ENCODE measurements at regions not wholly inside any gene's neighbourhood (a gene's known extent, or its start where the extent isn't known, plus 50 kb on each side); places are given as distances from the start of the nearest gene placed in this dataset.

DNA sequence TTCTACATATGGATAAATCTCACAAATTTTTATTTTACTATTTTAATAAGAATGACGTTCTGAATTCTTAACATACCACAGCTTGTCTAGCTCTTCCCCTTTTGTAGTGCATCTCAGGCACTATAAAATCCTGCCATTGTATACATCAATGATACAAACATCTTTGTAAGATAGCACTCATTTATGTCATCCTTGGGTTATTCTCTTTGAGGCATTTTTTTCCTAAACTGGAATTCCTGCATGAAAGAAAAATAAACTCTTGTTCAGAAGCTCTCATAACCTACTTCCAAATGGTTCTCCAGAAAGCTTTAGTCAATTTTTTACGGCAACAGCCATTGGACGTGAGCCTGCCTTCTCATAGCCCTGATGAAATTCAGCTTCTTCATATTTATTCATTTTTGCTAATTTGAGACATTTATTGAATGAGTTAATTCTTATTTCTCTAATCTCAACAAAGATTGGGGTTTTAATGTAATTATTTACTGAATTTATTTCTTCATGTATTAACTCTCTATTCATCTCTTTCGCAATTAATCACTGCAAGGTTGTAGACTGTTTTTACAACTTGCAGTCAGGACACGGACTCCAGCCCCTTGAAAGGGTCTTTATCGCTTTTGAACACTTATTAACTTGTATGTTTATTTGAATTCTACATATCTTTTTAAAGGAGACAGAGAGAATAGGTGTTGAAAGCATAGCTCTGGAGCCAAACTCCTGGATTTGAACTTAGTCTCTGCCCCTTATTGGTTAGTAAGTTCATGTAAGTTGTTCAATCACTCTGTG lies 57.6 kb upstream of the PARD3B start:
- Histone ChIP-seq H3K36me3 (ENCODE audit: control insufficient read depth, low read length) (no peaks in the 10 kb centered on the region), H3K27ac (ENCODE audit: low read depth, low read length) (no peak overlapping the region), H4K20me1 (ENCODE audit: control insufficient read depth, insufficient read depth, low read depth, low read length) (no peaks in the 10 kb centered on the region), H3K79me2 (ENCODE audit: control insufficient read depth, low read length) (no peaks in the 10 kb centered on the region), H3F3A (ENCODE audit: control insufficient read depth, insufficient read depth) (no peaks in the 10 kb centered on the region), H3K4me2 (ENCODE audit: low read length) (no peak overlapping the region), H3K4me1 (ENCODE audit: control insufficient read depth, low read length) (no peaks in the 10 kb centered on the region), H3K4me3 (ENCODE audit: low read length) (no peak overlapping the region), H3K9me3 (ENCODE audit: control insufficient read depth, insufficient read depth, low read length) (no peaks in the 10 kb centered on the region), H3K9me2 (replicated peaks; ENCODE audit: control insufficient read depth, low read length) (no peaks in the 10 kb centered on the region), H3K27me3 (ENCODE audit: control insufficient read depth, low read length) (no peaks in the 10 kb centered on the region)
- TF ChIP-seq, protein P1, sequence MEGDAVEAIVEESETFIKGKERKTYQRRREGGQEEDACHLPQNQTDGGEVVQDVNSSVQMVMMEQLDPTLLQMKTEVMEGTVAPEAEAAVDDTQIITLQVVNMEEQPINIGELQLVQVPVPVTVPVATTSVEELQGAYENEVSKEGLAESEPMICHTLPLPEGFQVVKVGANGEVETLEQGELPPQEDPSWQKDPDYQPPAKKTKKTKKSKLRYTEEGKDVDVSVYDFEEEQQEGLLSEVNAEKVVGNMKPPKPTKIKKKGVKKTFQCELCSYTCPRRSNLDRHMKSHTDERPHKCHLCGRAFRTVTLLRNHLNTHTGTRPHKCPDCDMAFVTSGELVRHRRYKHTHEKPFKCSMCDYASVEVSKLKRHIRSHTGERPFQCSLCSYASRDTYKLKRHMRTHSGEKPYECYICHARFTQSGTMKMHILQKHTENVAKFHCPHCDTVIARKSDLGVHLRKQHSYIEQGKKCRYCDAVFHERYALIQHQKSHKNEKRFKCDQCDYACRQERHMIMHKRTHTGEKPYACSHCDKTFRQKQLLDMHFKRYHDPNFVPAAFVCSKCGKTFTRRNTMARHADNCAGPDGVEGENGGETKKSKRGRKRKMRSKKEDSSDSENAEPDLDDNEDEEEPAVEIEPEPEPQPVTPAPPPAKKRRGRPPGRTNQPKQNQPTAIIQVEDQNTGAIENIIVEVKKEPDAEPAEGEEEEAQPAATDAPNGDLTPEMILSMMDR (IDR thresholded peaks at IDR 0.05; ENCODE audit: low read depth, low read length, poor library complexity, severe bottlenecking) = no peak
- no peak for TF ChIP-seq EZH2phosphoT487 (IDR thresholded peaks at IDR 0.05; ENCODE audit: borderline replicate concordance, low read length)

DNA sequence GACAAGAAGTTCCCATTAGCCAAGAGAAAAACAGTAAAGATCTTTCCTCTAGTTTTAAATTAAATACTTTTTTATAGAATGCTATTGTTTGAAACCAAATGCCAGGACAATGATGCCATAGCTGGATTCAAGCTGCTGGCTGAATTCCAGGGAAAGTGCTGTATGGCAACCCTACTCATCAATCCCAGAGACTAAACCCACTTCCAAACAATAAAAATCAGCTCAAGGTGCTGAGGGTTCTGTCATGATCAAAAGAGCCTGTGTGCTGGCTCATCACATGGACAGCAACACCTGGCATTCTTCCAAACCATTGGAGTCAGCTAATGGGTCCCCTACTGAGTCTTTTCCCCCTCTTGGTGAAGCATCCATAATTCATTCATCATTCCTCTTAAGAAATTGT lies 53.7 kb upstream of the PARD3B start:
- no peaks in the 10 kb centered on the region for H3K9me2 ChIP-seq (replicated peaks; ENCODE audit: control insufficient read depth, low read length)
- no peak for TF ChIP-seq EZH2phosphoT487 (IDR thresholded peaks at IDR 0.05; ENCODE audit: borderline replicate concordance, low read length)
- TF ChIP-seq, protein P1 (IDR thresholded peaks at IDR 0.05; ENCODE audit: low read depth, low read length, poor library complexity, severe bottlenecking) = no peak
- H3K79me2 ChIP-seq (ENCODE audit: control insufficient read depth, low read length) = no peaks in the 10 kb centered on the region
- no peaks in the 10 kb centered on the region for H3K4me1 ChIP-seq (ENCODE audit: control insufficient read depth, low read length)
- H3F3A ChIP-seq (ENCODE audit: control insufficient read depth, insufficient read depth) = no peaks in the 10 kb centered on the region
- H3K27me3 ChIP-seq (ENCODE audit: control insufficient read depth, low read length) = no peaks in the 10 kb centered on the region
- no peaks in the 10 kb centered on the region for H4K20me1 ChIP-seq (ENCODE audit: control insufficient read depth, insufficient read depth, low read depth, low read length)
- H3K4me3 ChIP-seq (ENCODE audit: low read length) = no peak overlapping the region
- no peak overlapping the region for H3K4me2 ChIP-seq (ENCODE audit: low read length)
- no peaks in the 10 kb centered on the region for H3K9me3 ChIP-seq (ENCODE audit: control insufficient read depth, insufficient read depth, low read length)
- no peaks in the 10 kb centered on the region for H3K36me3 ChIP-seq (ENCODE audit: control insufficient read depth, low read length)
- no peak overlapping the region for H3K27ac ChIP-seq (ENCODE audit: low read depth, low read length)

DNA sequence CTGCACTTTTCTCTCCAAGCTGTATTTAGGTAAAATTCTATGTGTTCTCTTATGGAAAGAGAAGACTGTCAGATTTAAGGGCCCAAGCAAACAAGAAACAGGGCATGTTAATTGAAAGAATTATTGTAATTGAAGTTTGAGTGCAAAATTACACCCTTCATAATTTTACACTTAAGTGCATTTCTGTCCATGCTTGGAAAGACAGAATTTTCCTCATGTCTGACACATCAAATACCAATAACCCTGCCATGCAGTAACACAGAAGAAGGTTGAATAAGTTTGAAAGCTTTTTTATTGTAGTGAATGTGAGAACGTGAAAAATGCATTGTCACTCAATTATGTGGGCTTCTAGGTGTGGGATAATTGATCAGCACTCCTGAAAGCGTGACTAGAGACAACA lies 52.9 kb upstream of the PARD3B start:
- Histone ChIP-seq H3K27me3 (ENCODE audit: control insufficient read depth, low read length) (no peaks in the 10 kb centered on the region), H3K27ac (ENCODE audit: low read depth, low read length) (no peak overlapping the region), H3K4me2 (ENCODE audit: low read length) (no peak overlapping the region), H3K4me3 (ENCODE audit: low read length) (no peak overlapping the region), H4K20me1 (ENCODE audit: control insufficient read depth, insufficient read depth, low read depth, low read length) (no peaks in the 10 kb centered on the region), H3K4me1 (ENCODE audit: control insufficient read depth, low read length) (no peaks in the 10 kb centered on the region), H3K36me3 (ENCODE audit: control insufficient read depth, low read length) (no peaks in the 10 kb centered on the region), H3K9me2 (replicated peaks; ENCODE audit: control insufficient read depth, low read length) (no peaks in the 10 kb centered on the region), H3K79me2 (ENCODE audit: control insufficient read depth, low read length) (no peaks in the 10 kb centered on the region), H3K9me3 (ENCODE audit: control insufficient read depth, insufficient read depth, low read length) (no peaks in the 10 kb centered on the region), H3F3A (ENCODE audit: control insufficient read depth, insufficient read depth) (no peaks in the 10 kb centered on the region)
- TF ChIP-seq, protein P1 (IDR thresholded peaks at IDR 0.05; ENCODE audit: low read depth, low read length, poor library complexity, severe bottlenecking) = no peak
- no peak for TF ChIP-seq EZH2phosphoT487 (IDR thresholded peaks at IDR 0.05; ENCODE audit: borderline replicate concordance, low read length)

Measured in DOHH2 (cell line).